ENCODE measurements at regions not wholly inside any gene's neighbourhood (a gene's known extent, or its start where the extent isn't known, plus 50 kb on each side); places are given as distances from the start of the nearest gene placed in this dataset.

- TF ChIP-seq POLR2A (IDR thresholded peaks at IDR 0.05; ENCODE audit: low read length) (no peak), GATA1 (IDR thresholded peaks at IDR 0.05; ENCODE audit: low read depth, low read length) (no peak)
These were observed 63.0 kb upstream of the PTHLH start for GRCh38 chr12:28035500-28035899.

Measured in erythroblast (primary cell).